HG03066 (cell line): ENCODE measurements at regions not wholly inside any gene's neighbourhood (a gene's known extent, or its start where the extent isn't known, plus 50 kb on each side); places are given as distances from the start of the nearest gene placed in this dataset.
A peak's percentile ranks its signal among the peaks of the same experiment; 100 is the strongest.
"Not testable (repeated sequence)": the region's sequence is repeated elsewhere in the genome, so short reads cannot be mapped to it uniquely, and the experiment has no call there.

Experiments used
- ATAC-seq: cut with Tn5 transposase; IDR thresholded peaks from one replicate; pipeline ENCODE4 v1.9.1; 2021; ENCODE audit warnings: low read depth; ENCODE audit not compliant: unreplicated experiment

DNA sequence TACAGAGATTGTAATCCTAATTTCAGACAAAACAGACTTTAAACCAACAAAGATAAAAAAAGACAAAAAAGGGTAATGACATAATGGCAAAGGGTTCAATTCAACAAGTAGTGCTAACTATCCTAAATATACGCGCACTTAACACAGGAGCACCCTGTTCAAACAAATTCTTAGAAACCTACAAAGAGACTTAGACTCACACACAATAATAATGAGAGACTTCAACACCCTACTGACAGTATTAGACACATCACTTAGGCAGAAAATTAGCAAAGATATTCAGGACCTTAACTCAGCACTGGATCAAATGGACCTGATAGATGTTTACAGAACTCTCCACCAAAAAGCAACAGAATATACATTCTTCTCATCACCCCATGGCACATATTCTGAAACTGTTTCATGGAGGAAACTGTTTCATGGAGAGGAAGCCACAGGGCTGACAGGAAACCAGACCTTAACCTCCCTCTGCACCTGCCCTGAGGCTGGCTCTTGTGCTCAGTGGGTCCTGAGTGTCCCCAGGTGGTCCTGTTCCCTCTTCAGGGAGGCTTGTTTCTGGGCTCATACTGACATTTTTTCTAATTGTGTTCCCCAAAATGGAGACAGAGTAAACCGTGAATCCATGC, 54.7 kb downstream of the OR4M2 start:
- ATAC-seq = not testable (repeated sequence)

DNA sequence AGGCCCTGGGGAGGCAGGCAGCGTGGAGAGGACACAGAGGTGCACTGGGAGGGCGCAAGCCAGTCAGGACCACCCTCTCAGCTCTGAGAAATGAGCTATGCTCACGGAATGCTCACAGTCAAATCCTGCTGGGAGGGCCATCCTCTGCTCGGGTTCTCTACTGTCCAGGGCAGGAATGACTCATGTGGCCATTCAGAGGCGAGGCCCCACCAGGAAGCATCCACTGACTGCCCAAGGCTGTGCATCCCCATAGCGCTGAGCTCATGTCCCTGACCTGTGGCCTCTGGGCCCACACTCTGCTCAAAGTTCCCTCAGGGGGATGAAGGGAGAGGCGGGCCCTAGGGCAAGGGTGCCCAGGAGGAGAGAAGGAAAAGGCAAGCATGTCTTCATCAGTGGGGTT, 57.2 kb downstream of the OR4M2 start:
- ATAC-seq = not testable (repeated sequence)

DNA sequence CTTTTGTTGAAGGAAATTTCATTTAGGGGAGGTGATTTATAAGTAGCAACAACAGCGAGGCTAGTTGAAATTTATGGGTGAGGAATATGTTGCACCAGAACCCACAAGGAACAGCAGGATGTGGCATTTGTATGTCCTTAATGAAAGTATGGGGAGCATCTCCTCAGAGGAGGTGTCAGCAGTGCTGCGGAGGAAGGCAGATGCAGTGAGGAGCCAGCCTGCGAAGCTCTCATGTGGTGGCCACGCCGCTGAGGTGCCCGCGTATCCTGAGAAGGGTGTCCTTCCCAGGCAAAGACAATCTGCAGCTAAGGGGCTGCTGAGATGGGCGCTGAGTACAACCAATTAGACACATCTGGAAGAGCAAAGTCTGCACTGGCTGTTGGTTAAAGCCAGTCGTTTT, 60.8 kb downstream of the OR4M2 start:
- ATAC-seq = not testable (repeated sequence)

DNA sequence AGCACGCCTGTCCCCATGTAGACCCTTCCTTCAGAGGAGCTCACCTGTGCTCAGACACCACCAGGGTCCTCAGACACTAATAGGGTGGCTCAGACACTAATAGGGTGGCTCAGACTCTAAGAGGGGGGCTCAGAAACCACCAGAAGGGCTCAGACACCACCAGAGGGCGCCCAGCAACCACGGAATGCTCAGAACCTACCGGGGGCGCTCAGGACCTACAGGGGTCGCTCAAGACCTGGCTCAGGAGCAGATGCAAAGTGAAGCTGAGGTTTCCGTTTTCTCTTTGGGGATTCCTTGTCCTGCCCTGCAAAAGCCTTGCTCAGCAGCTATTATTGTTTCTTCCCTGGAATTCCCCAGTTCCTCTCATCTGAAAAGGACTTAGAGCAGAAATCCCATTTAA, 67.8 kb downstream of the OR4M2 start:
- ATAC-seq = peak; percentile 98

DNA sequence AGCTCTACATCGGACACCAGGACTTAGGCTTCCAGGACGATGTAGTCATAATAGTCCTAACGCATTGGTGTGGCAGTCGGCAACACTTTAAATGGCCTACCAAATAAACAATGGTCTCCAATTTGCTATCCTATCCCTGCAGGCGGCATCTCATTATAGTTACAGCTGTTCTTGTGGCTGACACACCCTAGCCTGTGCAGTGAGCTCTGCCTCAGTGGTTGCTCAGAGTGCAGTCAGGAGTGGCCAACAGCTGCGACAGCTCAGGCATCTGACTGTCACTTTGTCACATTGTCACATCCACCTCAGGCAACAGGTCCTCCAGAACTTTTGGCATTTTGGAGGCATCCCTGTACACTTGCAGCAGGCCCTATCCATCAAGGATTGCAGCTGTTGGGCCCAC, 77.9 kb downstream of the OR4M2 start:
- ATAC-seq = not testable (repeated sequence)

DNA sequence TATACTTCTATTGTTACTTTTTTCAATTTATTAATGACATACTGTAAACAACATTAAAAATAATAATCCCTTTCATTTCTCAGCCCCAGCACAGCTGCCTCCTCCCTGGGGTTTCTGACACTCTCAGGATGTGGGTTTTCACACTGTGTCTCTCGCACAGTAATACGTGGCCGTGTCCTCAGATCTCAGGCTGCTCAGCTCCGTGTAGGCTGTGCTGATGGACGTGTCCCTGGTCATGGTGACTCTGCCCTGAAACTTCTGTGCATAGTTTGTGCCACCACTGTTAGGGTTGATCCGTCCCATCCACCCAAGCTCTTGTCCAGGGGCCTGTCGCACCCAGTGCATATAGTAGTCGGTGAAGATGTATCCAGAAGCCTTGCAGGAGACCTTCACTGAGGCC, 80.0 kb downstream of the OR4M2 start:
- ATAC-seq = peak; percentile 32

DNA sequence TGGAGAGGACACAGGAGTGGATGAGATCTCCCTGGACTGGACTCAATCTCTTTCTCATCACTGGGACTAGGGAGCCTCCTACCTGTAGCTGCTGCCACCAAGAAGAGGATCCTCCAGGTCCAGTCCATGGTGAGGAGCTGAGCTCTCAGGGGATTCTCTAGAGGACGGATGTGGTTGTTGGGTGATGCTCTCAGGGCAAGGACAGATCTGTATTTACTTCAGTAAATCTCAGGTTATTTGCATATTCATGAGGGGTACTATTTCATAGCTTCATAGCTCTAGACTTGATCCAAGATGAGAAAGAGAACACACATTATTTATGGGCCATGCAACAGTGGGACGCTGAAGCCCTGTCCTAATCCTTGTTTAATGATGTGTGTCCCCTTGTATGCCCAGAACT, 80.4 kb downstream of the OR4M2 start:
- peak; percentile 77 for ATAC-seq

DNA sequence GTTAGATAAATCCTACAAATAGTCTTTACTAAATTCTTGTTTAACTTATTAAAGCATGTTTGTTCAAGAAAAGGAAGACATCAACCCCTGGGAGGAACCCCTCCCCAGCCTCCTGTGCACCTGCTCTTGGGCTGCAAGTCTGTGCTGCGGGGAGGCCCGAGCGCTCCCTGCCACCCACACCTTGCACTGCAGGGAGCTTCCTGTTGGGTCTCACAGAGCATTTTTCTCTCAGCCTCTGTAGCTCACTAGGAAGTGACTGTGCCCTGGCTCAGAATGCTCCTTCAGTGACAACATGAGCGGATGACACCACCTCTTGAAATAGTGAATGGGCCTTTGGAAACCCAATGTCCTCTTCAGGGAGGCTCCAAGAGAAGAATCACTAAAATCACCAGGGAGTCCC, 81.1 kb downstream of the OR4M2 start:
- ATAC-seq = peak; percentile 72

DNA sequence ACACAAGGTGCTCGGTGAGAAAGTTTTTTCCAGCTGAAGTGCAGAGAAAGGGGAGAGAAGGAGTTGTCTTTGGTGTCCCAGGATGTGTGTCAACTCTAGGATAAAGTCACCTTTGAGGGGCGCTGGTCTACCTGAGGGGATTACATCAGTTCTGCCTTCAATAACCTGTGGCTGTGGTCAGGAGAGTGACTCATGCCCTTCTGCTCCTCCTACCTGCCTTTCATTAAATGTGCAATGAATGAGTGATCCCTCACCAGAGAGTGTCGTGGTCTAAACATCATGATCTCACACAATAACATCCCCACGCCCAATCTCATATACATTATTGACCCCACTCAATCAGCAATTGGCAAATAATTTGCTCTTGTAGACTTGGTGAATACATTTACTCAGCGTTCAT, 83.4 kb downstream of the OR4M2 start:
- ATAC-seq = not testable (repeated sequence)

DNA sequence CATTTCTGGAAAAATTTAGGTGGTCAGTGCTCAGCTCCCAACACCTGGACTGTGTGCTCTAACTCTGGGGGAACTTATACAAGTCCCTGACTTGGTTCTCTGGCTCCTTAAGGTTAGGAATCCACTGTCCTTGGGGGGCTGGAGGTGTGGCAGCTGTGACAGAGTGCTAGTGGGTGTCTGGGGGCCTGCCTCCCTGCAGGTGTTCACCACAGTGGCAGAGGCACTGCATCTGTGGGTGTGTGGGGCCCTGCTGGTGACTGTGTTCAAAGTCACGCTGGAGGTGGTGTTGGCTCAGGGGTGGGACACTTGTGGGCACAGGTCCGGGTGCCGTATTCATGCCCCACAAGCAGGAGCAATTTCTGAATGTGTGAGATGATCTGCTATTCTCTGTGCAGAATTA, 87.2 kb downstream of the OR4M2 start:
- ATAC-seq = not testable (repeated sequence)

DNA sequence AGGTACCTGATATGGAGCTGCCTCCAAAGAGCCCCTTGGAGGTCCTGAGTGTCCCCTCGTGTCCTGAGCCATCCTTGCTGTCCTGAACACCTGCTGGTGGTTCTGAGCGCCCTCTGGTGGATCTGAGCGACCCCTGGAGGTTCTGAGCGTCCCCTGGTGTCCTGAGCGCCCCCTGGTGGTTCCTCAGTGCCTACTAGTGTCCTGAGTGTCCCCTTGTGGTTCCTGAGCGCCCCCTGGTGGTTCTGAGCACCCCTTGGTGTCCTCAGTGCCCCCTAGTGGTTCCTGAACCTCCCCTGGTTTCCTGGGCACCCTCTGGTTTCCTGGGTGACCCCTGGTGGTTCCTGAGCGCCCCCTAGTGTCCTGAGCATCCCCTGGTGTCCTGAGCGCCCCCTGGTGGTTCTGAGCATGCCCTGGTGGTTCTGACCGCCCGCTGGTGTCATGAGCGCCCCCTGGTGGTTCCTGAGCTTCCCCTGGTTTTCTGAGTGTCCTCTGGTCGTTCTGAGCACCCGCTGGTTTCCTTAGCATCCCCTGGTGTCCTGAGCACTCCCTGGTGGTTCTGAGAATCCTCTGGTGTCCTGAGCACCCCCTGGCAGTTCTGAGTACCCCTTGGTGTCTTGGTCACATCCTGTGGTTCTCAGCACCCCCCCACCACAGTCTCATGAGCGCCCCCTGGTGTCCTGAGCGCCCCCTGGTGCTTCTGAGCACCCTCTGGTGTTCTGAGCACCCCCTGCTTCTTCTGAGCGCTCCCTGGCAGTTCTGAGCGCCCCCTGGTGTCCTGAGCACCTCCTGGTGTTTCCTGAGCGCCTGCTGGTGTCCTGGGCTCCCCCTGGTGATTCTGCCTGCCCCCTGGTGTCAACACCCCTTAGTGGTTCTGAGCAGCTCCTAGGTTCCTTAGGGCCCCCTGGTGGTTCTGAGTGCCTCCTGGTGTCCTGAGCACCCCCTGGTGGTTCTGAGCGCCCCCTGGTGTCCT, 93.0 kb downstream of the OR4M2 start:
- ATAC-seq = peak; percentile 57

DNA sequence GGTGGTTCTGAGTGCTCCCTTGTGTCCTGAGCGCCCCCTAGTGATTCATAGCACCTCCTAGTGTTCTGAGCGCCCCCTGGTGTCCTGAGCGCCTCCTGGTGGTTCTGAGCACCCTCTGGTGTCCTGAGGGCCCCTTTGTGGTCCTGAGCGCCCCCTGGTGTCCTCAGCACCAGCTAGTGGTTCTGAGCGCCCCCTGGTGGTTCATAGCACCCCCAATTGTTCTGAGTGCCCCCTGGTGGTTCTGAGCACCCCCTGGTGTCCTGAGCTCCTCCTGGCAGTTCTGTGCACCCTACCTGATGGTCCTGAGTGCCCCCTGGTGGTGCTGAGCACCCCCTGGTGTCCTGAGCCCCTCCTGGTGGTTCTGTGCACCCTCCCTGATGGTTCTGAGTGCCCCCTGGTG, 93.8 kb downstream of the OR4M2 start:
- peak; percentile 55 for ATAC-seq

DNA sequence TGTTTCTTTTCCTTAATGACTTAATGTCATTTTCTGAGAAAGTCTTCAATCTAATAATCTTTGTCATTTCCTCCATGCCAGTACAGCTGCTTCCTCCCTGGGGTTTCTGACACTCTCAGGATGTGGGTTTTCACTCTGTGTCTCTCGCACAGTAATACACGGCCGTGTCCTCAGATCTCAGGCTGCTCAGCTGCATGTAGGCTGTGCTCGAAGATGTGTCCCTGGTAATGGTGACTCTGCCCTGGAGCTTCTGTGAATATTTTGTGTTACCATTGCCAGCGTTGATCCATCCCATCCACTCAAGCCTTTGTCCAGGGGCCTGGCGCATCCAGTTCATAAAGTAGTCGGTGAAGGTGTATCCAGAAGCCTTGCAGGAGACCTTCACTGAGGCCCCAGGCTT, 97.6 kb downstream of the OR4M2 start:
- ATAC-seq = not testable (repeated sequence)

DNA sequence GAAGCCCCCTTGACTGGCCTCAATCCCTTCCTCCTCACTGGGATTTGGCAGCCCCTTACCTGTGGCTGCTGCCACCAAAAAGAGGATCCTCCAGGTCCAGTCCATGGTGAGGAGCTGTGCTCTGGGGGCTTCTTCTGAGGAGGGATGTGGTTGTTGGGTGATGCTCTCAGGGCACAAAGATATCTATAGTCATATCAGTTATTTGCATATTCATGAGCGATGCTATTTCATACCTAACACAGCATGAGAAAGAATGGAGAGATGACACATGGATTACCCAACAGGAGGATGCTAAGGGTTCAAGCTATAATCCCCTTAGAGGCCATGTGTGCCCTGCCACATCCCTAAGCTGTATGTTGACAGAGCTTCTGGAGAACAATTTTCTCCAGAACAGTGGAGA, 98.1 kb downstream of the OR4M2 start:
- not testable (repeated sequence) for ATAC-seq

DNA sequence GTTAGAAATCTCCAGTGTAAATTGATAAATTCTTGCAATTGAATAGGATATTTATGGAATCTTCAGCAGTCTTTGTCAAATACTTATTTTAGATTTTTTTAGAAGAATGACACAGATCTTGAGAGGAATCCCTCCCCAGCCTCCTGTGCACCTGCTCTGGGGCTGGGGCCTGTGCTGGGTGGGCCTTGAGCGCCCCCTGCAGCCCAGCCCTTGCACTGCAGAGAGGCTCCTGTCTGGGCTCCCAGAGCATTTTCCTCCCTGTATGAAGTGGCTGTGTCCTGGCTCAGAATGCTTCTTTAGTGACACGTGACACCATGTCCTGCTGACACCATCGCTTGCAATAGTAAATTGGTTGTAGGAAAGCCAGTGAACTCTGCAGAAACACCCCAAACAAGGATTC, 98.7 kb downstream of the OR4M2 start:
- ATAC-seq = not testable (repeated sequence)

DNA sequence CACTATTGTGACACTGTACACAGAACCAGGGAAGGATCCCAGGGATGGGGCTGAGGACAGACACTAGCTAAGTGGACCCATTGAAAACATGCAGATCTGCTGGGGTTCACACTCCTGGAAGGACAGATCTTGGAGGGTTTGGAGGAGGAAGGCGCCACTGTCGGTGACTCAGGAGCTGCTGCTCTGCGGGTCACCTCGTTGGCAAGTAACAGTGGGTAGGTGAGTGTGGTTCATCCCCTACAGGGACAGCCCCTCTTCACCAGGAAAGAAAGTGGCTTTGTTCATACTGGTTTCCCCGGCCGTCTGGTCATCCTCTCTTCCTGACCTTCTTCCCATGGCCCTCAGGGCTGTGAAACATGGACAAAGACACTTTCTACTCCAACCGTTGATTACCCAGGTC, 100.3 kb downstream of the OR4M2 start:
- not testable (repeated sequence) for ATAC-seq

DNA sequence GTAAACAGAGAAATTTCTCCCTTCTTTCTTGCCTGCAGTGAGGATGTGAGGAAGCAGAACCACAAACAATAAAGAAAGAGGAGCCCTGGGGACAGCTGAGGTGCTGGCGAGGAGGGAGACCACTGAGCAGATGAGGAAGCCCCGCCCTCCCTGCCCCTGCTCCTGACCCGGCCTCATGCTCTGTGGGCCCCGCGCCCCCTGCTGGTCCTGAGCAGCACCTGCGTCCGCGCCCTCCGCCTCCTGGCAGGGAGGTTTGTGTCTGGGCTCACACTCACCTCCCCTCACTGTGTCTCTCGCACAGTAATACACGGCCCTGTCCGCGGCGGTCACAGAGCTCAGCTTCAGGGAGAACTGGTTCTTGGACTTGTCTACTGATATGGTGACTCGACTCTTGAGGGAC, 104.4 kb downstream of the OR4M2 start:
- not testable (repeated sequence) for ATAC-seq

DNA sequence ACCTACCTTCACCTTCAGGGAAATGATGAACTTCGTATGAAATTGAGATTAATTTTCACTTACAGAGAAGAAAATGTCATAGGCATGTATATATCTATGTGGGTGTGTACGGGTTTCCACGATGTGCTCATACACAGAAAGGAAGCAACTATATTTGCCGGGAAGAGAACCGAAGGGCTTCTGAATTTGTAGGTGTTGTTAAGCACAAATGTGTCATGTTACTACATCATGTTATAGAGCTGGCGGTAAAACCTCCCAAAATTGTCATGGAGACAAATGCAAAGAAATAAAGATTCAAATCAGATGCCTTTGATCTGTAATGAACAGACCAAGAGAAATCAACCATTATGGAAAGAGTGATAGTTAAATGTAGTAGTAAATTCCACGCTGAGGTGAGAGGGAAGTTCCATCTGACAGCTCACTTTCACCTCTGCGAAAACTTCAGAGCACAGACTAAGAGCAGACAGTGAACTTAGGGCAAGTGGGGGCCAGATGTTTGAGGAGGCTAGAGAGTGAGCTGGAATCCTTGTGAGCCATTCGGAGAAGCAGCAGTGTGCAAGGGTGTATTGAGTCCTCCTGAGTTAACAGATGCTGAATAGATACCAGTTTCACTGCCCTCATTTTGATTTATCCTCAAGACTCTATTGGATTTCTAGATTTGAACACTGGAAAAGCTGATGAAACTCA, 106.7 kb downstream of the OR4M2 start:
- ATAC-seq = not testable (repeated sequence)

DNA sequence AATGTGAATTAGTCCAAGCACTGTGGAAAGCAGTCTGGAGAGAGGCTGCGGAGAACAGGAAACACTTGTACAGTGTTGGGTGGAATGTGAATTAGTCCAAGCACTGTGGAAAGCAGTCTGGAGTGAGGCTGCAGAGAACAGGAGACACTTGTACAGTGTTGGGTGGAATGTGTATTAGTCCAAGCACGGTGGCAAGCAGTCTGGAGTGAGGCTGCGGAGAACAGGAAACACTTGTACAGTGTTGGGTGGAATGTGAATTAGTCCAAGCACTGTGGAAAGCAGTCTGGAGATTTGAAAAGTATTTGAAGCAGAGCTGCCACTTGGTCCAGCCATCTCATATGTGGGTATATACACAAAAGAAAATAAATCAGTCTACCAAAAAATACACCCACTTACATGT, 111.5 kb downstream of the OR4M2 start:
- ATAC-seq = not testable (repeated sequence)

DNA sequence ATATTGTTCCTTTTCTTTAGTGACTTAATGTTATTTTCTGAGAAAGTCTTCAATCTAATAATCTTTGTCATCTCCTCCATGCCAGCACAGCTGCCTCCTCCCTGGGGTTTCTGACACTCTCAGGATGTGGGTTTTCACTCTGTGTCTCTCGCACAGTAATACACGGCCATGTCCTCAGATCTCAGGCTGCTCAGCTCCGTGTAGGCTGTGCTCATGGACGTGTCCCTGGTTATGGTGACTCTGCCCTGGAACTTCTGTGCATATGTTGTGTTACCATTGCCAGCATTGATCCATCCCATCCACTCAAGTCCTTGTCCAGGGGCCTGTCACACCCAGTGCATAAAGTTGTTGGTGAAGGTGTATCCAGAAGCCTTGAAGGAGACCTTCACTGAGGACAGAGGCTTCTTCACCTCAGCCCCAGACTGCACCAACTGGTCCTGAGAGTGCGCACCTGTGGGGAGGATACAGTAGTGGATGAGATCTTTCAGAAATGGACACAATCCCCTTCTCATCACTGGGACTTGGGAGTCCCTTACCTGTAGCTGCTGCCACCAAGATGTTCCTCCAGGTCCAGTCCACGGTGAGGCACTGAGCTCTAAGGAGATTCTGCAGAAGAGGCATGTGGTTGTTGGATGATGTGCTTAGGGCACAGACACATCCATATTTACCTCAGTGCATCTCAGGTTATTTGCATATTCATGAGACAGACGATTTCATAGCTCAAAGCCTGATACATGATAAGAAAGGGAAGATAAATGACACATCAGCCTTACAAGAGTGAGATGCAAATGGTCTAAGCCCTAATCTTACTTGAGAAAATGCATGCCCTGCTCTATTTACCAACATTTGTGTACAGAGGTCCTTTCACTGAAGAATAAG, 114.7 kb downstream of the OR4M2 start:
- not testable (repeated sequence) for ATAC-seq
